Muscle of leg (tissue), 3 donors: ENCODE measurements at regions not wholly inside any gene's neighbourhood (a gene's known extent, or its start where the extent isn't known, plus 50 kb on each side); places are given as distances from the start of the nearest gene placed in this dataset.

ENCODE experiments used
- DNase-seq: peaks from one replicate; pipeline ENCODE4 v3.0.0; 2013
- H3K27ac ChIP-seq: one replicate; pipeline ENCODE4 v1.5.1; 2013; ENCODE audit warnings: mild to moderate bottlenecking, low read length, control low read depth
- H3K27me3 ChIP-seq: one replicate; pipeline ENCODE4 v1.6.1; 2013; ENCODE audit warnings: low read length; ENCODE audit not compliant: control insufficient read depth, insufficient read depth
- H3K36me3 ChIP-seq: one replicate; pipeline ENCODE4 v1.6.1; 2013; ENCODE audit warnings: low read length; ENCODE audit not compliant: control insufficient read depth, insufficient read depth
- H3K4me1 ChIP-seq: one replicate; pipeline ENCODE4 v1.6.1; 2013; ENCODE audit warnings: low read length; ENCODE audit not compliant: control insufficient read depth, insufficient read depth
- H3K4me3 ChIP-seq: one replicate; pipeline ENCODE4 v1.5.1; 2013; ENCODE audit warnings: low read length, control low read depth
- H3K9me3 ChIP-seq: replicated peaks from 2 replicates; pipeline ENCODE4 v1.6.1; 2013; ENCODE audit warnings: low read depth, low read length; ENCODE audit not compliant: control insufficient read depth
- WGBS: methylation state at CpG from one replicate; pipeline ENCODE4 v1.1.5; 2013; ENCODE audit warnings: missing lambda C conversion rate; ENCODE audit not compliant: insufficient coverage; 5-methylcytosine and 5-hydroxymethylcytosine counted together

GRCh38 chr2:118440404-118441098, 352.3 kb downstream of the INSIG2 start:
- DNase-seq = no peak
- Histone ChIP-seq H3K27me3 (no peaks in the 10 kb centered on the region), H3K4me1 (no peaks in the 10 kb centered on the region), H3K27ac (no peak overlapping the region), H3K36me3 (no peaks in the 10 kb centered on the region), H3K4me3 (no peak overlapping the region), H3K9me3 (no peaks in the 10 kb centered on the region)
- no CpG with 5 or more reads among the region's 5 CpGs for WGBS

GRCh38 chr2:118437501-118437900, 349.2 kb downstream of the INSIG2 start:
- no CpG with 5 or more reads among the region's 1 CpG for WGBS

GRCh38 chr2:118431997-118432396, 343.7 kb downstream of the INSIG2 start:
- no peak overlapping the region for H3K4me3 ChIP-seq
- no peaks in the 10 kb centered on the region for H3K4me1 ChIP-seq
- no peak for DNase-seq
- WGBS = no CpG with 5 or more reads among the region's 4 CpGs
- no peaks in the 10 kb centered on the region for H3K36me3 ChIP-seq
- no peaks in the 10 kb centered on the region for H3K9me3 ChIP-seq
- no peak overlapping the region for H3K27ac ChIP-seq
- no peaks in the 10 kb centered on the region for H3K27me3 ChIP-seq

More at GRCh38 chr2:118437501-118437900, 349.2 kb downstream of the INSIG2 start:
- Histone ChIP-seq H3K4me1 (no peaks in the 10 kb centered on the region), H3K9me3 (no peaks in the 10 kb centered on the region), H3K27ac (no peak overlapping the region), H3K27me3 (no peaks in the 10 kb centered on the region), H3K36me3 (no peaks in the 10 kb centered on the region), H3K4me3 (no peak overlapping the region)
- DNase-seq = no peak

GRCh38 chr2:118431586-118431985, 343.3 kb downstream of the INSIG2 start:
- no peaks in the 10 kb centered on the region for H3K4me1 ChIP-seq
- no peak overlapping the region for H3K4me3 ChIP-seq
- H3K27me3 ChIP-seq = no peaks in the 10 kb centered on the region
- H3K27ac ChIP-seq = no peak overlapping the region
- WGBS = 77% methylated on average over 4 of the region's 6 CpGs
- no peaks in the 10 kb centered on the region for H3K36me3 ChIP-seq
- no peaks in the 10 kb centered on the region for H3K9me3 ChIP-seq
- DNase-seq = no peak

- no peaks in the 10 kb centered on the region for H3K4me1 ChIP-seq
- peak; percentile 28 for DNase-seq
Measured at GRCh38 chr2:118431165-118431517, 342.9 kb downstream of the INSIG2 start.

GRCh38 chr2:118430510-118431164, 342.4 kb downstream of the INSIG2 start:
- Histone ChIP-seq H3K9me3 (no peaks in the 10 kb centered on the region), H3K36me3 (no peaks in the 10 kb centered on the region), H3K27ac (no peak overlapping the region), H3K4me3 (no peak overlapping the region), H3K4me1 (no peaks in the 10 kb centered on the region), H3K27me3 (no peaks in the 10 kb centered on the region)
- 80% methylated on average over 2 of the region's 4 CpGs for WGBS
- DNase-seq = no peak

More at GRCh38 chr2:118431165-118431517, 342.9 kb downstream of the INSIG2 start:
- WGBS = no CpG with 5 or more reads among the region's 3 CpGs
- H3K27ac ChIP-seq = no peak overlapping the region
- no peaks in the 10 kb centered on the region for H3K36me3 ChIP-seq
- H3K27me3 ChIP-seq = no peaks in the 10 kb centered on the region
- H3K4me3 ChIP-seq = no peak overlapping the region
- H3K9me3 ChIP-seq = no peaks in the 10 kb centered on the region

GRCh38 chr2:118425191-118425590, 336.9 kb downstream of the INSIG2 start:
- H3K4me3 ChIP-seq = no peak overlapping the region
- WGBS = no CpG with 5 or more reads among the region's 5 CpGs
- no peaks in the 10 kb centered on the region for H3K4me1 ChIP-seq
- H3K36me3 ChIP-seq = no peaks in the 10 kb centered on the region
- peak; percentile 7 for DNase-seq
- no peaks in the 10 kb centered on the region for H3K27me3 ChIP-seq
- no peak overlapping the region for H3K27ac ChIP-seq
- peaks cover 3% of the 10 kb centered on the region for H3K9me3 ChIP-seq

- no peaks in the 10 kb centered on the region for H3K36me3 ChIP-seq
- H3K9me3 ChIP-seq = peaks cover 3% of the 10 kb centered on the region
- no peak overlapping the region for H3K27ac ChIP-seq
- WGBS = 69% methylated on average over 2 of the region's 4 CpGs
- no peaks in the 10 kb centered on the region for H3K4me1 ChIP-seq
- no peaks in the 10 kb centered on the region for H3K27me3 ChIP-seq
- no peak for DNase-seq
- H3K4me3 ChIP-seq = no peak overlapping the region
Measured at GRCh38 chr2:118423776-118424175, 335.5 kb downstream of the INSIG2 start.

GRCh38 chr2:118421648-118422047, 333.4 kb downstream of the INSIG2 start:
- H3K9me3 ChIP-seq = peaks cover 3% of the 10 kb centered on the region
- WGBS = 100% methylated on average over 1 of the region's 3 CpGs
- H3K36me3 ChIP-seq = no peaks in the 10 kb centered on the region
- no peaks in the 10 kb centered on the region for H3K4me1 ChIP-seq
- no peaks in the 10 kb centered on the region for H3K27me3 ChIP-seq
- no peak overlapping the region for H3K27ac ChIP-seq
- no peak for DNase-seq
- no peak overlapping the region for H3K4me3 ChIP-seq

- no peak overlapping the region for H3K27ac ChIP-seq
- no peaks in the 10 kb centered on the region for H3K36me3 ChIP-seq
- H3K27me3 ChIP-seq = no peaks in the 10 kb centered on the region
- H3K4me1 ChIP-seq = no peaks in the 10 kb centered on the region
- H3K4me3 ChIP-seq = no peak overlapping the region
- no peak for DNase-seq
- WGBS = no CpG with 5 or more reads among the region's 3 CpGs
- H3K9me3 ChIP-seq = peaks cover 3% of the 10 kb centered on the region
Measured at GRCh38 chr2:118417406-118418120, 329.3 kb downstream of the INSIG2 start.
